ENCODE measurements at regions not wholly inside any gene's neighbourhood (a gene's known extent, or its start where the extent isn't known, plus 50 kb on each side); places are given as distances from the start of the nearest gene placed in this dataset.

- Histone ChIP-seq H3K9me2 (ENCODE audit: insufficient read depth, low read length) (no peaks in the 10 kb centered on the region), H3K79me2 (replicated peaks; ENCODE audit: insufficient read depth, low read length) (no peaks in the 10 kb centered on the region), H3K27ac (ENCODE audit: low read length) (no peak overlapping the region), H3K4me2 (ENCODE audit: low read length) (no peak overlapping the region), H3F3A (ENCODE audit: insufficient read depth, low read length, poor library complexity, severe bottlenecking) (no peaks in the 10 kb centered on the region), H3K9ac (ENCODE audit: low read length) (no peak overlapping the region), H3K9me3 (ENCODE audit: low read length) (no peaks in the 10 kb centered on the region), H3K27me3 (ENCODE audit: insufficient read depth, low read depth, low read length) (no peaks in the 10 kb centered on the region), H3K4me3 (ENCODE audit: low read length) (no peak overlapping the region), H3K36me3 (ENCODE audit: insufficient read depth, low read length) (no peaks in the 10 kb centered on the region), H2AFZ (ENCODE audit: low read depth, low read length) (no peak overlapping the region), H4K20me1 (ENCODE audit: insufficient read depth) (no peaks in the 10 kb centered on the region)
- no peak for TF ChIP-seq SMC3 (conservative IDR thresholded peaks at IDR 0.05; ENCODE audit: poor library complexity)
- TF ChIP-seq MXI1 (conservative IDR thresholded peaks at IDR 0.05; ENCODE audit: poor library complexity, severe bottlenecking): no peak
- TF ChIP-seq EZH2 (IDR thresholded peaks at IDR 0.05; ENCODE audit: borderline replicate concordance, insufficient read depth, low read length, poor library complexity, severe bottlenecking): no peak
- no peak for TF ChIP-seq EP300 (conservative IDR thresholded peaks at IDR 0.05; ENCODE audit: poor library complexity, severe bottlenecking)
- TF ChIP-seq TAF1 (IDR thresholded peaks at IDR 0.05; ENCODE audit: low read depth): no peak
- no peak for TF ChIP-seq REST (IDR thresholded peaks at IDR 0.05; ENCODE audit: borderline replicate concordance)
- TF ChIP-seq POLR2AphosphoS5 (IDR thresholded peaks at IDR 0.05): no peak
- TF ChIP-seq CTCF (IDR thresholded peaks at IDR 0.05; ENCODE audit: poor library complexity, severe bottlenecking): no peak
- TF ChIP-seq RAD21 (conservative IDR thresholded peaks at IDR 0.05): no peak
These were observed 117.9 kb downstream of the MYCN start for GRCh38 chr2:16058256-16058655.

- no peaks in the 10 kb centered on the region for H3K9me3 ChIP-seq (ENCODE audit: low read length)
- no peak overlapping the region for H2AFZ ChIP-seq (ENCODE audit: low read depth, low read length)
- H4K20me1 ChIP-seq (ENCODE audit: insufficient read depth): no peaks in the 10 kb centered on the region
- H3K4me2 ChIP-seq (ENCODE audit: low read length): no peak overlapping the region
- no peaks in the 10 kb centered on the region for H3F3A ChIP-seq (ENCODE audit: insufficient read depth, low read length, poor library complexity, severe bottlenecking)
- H3K36me3 ChIP-seq (ENCODE audit: insufficient read depth, low read length): no peaks in the 10 kb centered on the region
- TF ChIP-seq TAF1 (IDR thresholded peaks at IDR 0.05; ENCODE audit: low read depth) (no peak), RAD21 (conservative IDR thresholded peaks at IDR 0.05) (no peak), EP300 (conservative IDR thresholded peaks at IDR 0.05; ENCODE audit: poor library complexity, severe bottlenecking) (no peak), CTCF (IDR thresholded peaks at IDR 0.05; ENCODE audit: poor library complexity, severe bottlenecking) (no peak), EZH2 (IDR thresholded peaks at IDR 0.05; ENCODE audit: borderline replicate concordance, insufficient read depth, low read length, poor library complexity, severe bottlenecking) (no peak)
- H3K9ac ChIP-seq (ENCODE audit: low read length): no peak overlapping the region
- no peaks in the 10 kb centered on the region for H3K27me3 ChIP-seq (ENCODE audit: insufficient read depth, low read depth, low read length)
- H3K79me2 ChIP-seq (replicated peaks; ENCODE audit: insufficient read depth, low read length): no peaks in the 10 kb centered on the region
- H3K27ac ChIP-seq (ENCODE audit: low read length): no peak overlapping the region
- no peaks in the 10 kb centered on the region for H3K9me2 ChIP-seq (ENCODE audit: insufficient read depth, low read length)
- H3K4me3 ChIP-seq (ENCODE audit: low read length): no peak overlapping the region
These were observed 117.3 kb downstream of the MYCN start for GRCh38 chr2:16057661-16058060.
